IPS-18c (cell line): ENCODE measurements at regions not wholly inside any gene's neighbourhood (a gene's known extent, or its start where the extent isn't known, plus 50 kb on each side); places are given as distances from the start of the nearest gene placed in this dataset.

ENCODE experiments used
- H3K4me3 ChIP-seq: 2 replicates; pipeline ENCODE4 v1.7.0; 2013; ENCODE audit warnings: low read depth, mild to moderate bottlenecking, low read length, moderate library complexity; ENCODE audit not compliant: insufficient read depth
- H3K9me3 ChIP-seq: one replicate; pipeline ENCODE4 v1.6.1; 2013; ENCODE audit warnings: mild to moderate bottlenecking, low read length, moderate library complexity; ENCODE audit not compliant: control insufficient read depth, insufficient read depth

DNA sequence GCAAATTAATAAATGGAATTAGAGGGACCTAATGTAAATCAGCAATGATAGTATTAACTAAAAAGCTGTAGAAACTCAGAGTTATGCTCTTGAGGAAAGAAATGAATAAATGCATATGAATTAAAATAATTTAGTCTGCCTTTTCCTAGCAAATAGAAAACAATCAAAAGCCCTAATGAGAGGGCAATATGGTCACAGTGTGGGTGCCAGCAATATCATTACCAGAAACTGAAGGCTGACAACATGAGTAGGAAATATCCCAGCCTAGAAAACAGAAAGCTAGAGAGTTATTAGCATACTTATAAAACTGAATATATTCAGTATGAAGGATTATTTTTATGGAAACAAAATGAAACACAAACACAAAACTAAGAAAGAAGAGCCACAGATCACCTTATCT, 987.5 kb upstream of the SEL1L start:
- Histone ChIP-seq H3K9me3 (no peaks in the 10 kb centered on the region), H3K4me3 (no peak overlapping the region)

GRCh38 chr14:82528016-82528415, 994.4 kb upstream of the SEL1L start:
- H3K4me3 ChIP-seq, result no peak overlapping the region

DNA sequence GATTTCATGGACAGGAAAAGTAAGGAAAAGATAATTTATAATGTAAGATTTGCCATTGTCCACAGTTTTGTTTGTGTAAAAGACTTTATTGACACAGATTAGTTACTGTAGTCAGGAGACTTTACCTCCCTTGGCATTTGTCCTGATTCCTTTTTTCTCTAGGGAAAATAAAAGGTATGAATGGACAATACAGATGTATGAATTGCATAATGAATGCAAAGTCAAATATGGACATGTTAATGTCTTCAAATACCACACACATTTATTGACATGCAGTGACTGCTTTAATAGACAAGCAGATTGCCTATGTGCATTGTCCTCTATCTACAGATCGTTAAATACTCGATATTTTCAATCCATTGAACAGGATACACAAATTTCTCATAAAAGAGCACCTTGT, 999.7 kb upstream of the SEL1L start:
- Histone ChIP-seq H3K4me3 (no peak overlapping the region), H3K9me3 (no peaks in the 10 kb centered on the region)

More at GRCh38 chr14:82528016-82528415, 994.4 kb upstream of the SEL1L start:
- H3K9me3 ChIP-seq, result no peaks in the 10 kb centered on the region

DNA sequence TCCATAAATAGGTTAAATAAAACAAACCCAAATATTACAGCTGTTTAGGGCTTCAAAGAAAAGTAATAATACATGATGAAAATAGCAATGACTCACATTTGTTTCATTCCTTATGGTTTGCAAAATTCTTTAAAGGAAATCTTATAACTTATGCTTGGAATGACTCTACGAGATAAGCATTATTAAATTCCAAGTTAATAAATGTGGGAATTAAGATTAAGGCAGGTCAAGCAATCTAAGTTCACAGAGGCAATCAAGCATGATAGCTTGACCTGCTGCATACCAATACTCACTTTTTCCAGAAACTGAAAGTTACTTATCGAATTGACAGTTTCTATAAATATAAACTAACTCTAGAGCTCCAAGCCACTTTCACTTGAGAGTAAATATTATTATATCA, 1002.9 kb upstream of the SEL1L start:
- H3K4me3 ChIP-seq, result no peak overlapping the region

DNA sequence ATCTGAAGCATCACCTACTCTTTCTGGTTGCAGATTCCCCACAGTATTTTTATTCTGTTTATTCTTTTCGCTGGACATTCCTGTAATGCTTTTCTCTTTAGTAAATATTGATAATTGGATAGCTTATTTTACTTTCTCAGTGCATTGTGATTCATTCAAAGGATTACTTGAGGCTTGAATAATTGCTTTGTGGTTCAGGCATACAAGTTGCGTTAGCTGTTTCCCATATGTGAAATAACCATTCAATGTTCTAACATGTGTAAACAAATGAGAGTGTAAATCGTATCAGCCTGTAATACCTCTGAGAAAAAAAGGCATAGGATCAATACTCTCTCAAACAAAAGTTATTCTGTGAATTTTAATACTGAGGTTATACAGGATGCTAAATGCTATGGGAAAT, 1004.2 kb upstream of the SEL1L start:
- Histone ChIP-seq H3K9me3 (no peaks in the 10 kb centered on the region), H3K4me3 (no peak overlapping the region)

More for the DNA sequence above, 1002.9 kb upstream of the SEL1L start:
- H3K9me3 ChIP-seq, result no peaks in the 10 kb centered on the region

DNA sequence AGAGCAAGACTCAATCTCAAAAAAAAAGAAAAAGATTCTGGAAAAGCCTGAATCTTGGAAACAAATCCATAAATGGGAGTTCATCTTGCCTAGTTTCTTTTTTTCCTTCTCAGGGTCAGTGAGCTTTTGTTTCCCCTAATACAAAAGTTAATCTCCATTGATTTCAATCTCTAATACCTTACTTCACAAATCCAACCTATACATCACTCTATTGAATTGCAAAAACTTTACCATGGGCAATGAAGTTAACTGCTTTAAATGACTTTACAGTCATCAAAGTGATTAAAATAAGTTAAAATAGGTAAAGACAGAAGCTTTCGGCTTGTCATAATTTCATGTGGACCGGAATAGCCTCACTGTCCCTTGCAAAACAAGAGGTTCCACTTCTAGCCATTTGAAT, 1012.7 kb upstream of the SEL1L start:
- Histone ChIP-seq H3K9me3 (no peaks in the 10 kb centered on the region), H3K4me3 (no peak overlapping the region)

GRCh38 chr14:82549306-82549990, 1015.8 kb upstream of the SEL1L start:
- H3K4me3 ChIP-seq, result no peak overlapping the region
- H3K9me3 ChIP-seq, result no peaks in the 10 kb centered on the region

- Histone ChIP-seq H3K9me3 (no peaks in the 10 kb centered on the region), H3K4me3 (no peak overlapping the region)
Measured at GRCh38 chr14:82562881-82563280, 1029.2 kb upstream of the SEL1L start.

DNA sequence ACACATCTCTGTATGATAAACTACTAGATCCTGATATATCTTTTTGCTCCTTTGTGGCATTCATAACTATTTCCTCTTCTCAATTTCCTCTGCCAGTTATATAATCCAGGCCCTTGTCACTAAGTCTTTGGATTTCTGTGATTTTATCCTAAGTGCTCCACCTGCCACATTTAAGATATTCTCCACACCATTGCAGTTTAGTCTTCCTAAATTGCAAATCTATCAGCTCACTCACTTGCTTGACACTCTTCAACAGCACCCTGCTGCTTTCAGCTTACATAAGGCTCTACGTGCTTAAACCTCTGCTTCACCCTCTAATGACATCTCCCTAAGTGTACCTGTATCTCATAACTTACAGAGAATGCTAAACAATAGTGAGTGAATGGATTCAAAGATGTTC, 1032.2 kb upstream of the SEL1L start:
- Histone ChIP-seq H3K4me3 (no peak overlapping the region), H3K9me3 (no peaks in the 10 kb centered on the region)

DNA sequence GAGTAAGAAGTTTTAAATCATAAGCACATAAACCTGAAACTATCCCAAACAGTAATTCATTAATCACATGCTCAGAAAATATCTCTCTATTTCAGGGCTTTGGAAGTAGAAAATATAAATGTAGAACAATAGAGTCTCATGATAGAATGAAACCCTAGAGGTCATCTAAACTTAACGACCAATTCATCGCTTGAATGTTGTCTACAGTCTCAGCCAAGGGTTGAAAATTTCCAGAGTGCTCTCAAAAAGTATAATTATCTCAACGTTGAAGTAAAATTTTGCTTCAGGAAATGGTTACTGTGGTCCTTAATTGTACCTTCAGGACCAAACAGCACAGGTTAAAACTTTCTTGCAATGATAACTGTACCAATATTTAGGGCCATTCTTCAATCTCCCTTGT, 1053.6 kb upstream of the SEL1L start:
- H3K9me3 ChIP-seq, result no peaks in the 10 kb centered on the region
- no peak overlapping the region for H3K4me3 ChIP-seq

- H3K9me3 ChIP-seq, result no peaks in the 10 kb centered on the region
Measured at GRCh38 chr14:82595466-82595865, 1061.8 kb upstream of the SEL1L start.

GRCh38 chr14:82602794-82603193, 1069.1 kb upstream of the SEL1L start:
- H3K9me3 ChIP-seq, result no peaks in the 10 kb centered on the region
- no peak overlapping the region for H3K4me3 ChIP-seq

More at GRCh38 chr14:82595466-82595865, 1061.8 kb upstream of the SEL1L start:
- no peak overlapping the region for H3K4me3 ChIP-seq

DNA sequence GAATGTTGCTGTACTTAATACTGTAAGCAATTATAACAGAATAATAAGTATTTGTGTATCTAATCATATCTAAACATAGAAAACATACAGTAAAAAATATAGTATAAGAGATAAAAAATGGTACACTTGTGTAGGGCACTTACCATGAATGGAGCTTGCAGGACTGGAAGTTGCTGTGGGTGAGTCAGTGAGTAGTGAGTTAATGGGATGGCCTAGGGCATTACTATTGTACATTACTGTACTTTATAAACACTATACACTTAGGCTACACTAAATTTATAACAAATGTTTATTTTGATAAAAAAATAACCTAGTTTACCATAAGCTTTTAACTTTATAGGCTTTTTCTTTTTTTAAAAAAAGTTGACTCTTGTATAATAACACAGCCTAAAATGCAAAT, 1071.2 kb upstream of the SEL1L start:
- no peak overlapping the region for H3K4me3 ChIP-seq
- H3K9me3 ChIP-seq, result no peaks in the 10 kb centered on the region

DNA sequence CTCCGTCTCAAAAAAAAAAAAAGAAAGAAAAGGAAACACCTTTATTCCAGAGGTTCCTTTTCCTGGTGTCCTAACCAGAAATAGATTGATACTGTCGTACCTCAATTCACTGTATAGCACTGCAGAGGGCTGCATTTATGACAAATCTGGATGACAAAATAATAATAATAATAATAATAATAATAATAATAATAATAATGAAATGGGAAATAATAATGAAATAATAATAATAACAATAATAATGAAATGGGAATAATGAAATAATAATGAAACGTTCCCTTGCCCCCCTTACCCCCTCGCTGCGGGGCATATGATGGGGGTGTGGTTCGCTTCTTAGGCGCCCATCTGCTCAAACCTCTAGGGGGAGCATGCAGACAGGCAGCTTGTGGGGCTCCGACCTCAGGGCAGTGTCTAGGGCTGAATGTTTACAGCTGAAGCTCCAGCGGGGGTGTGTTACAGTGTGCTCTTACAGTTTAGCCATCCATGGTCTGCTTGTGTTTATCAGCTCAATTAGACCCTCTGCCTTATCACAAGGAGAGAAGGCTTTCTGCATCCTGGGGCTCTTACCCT, 1088.3 kb upstream of the SEL1L start:
- Histone ChIP-seq H3K4me3 (no peak overlapping the region), H3K9me3 (no peaks in the 10 kb centered on the region)

- Histone ChIP-seq H3K9me3 (no peaks in the 10 kb centered on the region), H3K4me3 (no peak overlapping the region)
Measured at GRCh38 chr14:82626156-82627066, 1092.8 kb upstream of the SEL1L start.

DNA sequence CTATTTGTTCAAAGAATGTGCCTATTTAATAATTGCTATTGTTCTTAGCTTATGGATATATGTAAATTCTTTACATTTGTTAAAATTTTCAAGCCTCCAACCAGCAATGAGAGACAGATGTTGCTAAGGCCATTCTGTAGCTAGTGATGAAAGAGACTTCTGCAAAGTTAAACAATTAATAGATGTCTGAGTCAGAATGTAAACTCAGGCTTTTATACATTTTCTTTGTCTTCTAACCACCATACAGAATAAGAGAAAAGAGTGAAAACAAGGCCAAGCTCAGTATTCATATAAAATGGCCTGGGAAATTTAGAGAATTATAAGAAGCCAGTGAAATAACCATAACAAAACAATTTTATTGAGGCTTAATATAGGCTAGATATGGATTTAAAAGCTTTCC, 1102.3 kb upstream of the SEL1L start:
- no peak overlapping the region for H3K4me3 ChIP-seq
- H3K9me3 ChIP-seq, result no peaks in the 10 kb centered on the region

GRCh38 chr14:82636426-82636825, 1102.8 kb upstream of the SEL1L start:
- H3K4me3 ChIP-seq, result no peak overlapping the region
- no peaks in the 10 kb centered on the region for H3K9me3 ChIP-seq

DNA sequence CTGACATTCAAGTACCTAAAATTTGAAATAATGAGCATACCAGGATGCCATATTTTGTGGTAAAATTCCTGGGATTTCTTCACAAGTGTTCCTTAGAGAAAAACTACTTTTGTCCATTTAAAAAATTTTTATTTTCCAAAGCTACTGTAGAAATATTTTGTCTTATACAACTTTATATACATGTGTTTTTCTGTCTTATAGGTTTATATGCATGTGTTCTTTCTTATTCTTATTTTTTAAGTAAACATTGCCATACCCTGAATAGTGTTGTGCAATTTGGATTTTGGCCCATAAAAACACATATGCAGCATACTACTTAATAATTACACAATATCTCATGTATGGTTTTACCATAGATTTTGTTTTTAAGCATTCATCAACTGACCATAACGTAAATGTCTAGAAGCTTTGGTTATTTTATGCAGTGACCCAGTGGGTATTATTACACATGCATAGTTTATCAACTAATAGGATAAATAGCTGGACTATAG, 1107.4 kb upstream of the SEL1L start:
- H3K9me3 ChIP-seq, result no peaks in the 10 kb centered on the region

More for the DNA sequence above, 1107.4 kb upstream of the SEL1L start:
- no peak overlapping the region for H3K4me3 ChIP-seq
